ENCODE measurements at regions not wholly inside any gene's neighbourhood (a gene's known extent, or its start where the extent isn't known, plus 50 kb on each side); places are given as distances from the start of the nearest gene placed in this dataset.

DNA sequence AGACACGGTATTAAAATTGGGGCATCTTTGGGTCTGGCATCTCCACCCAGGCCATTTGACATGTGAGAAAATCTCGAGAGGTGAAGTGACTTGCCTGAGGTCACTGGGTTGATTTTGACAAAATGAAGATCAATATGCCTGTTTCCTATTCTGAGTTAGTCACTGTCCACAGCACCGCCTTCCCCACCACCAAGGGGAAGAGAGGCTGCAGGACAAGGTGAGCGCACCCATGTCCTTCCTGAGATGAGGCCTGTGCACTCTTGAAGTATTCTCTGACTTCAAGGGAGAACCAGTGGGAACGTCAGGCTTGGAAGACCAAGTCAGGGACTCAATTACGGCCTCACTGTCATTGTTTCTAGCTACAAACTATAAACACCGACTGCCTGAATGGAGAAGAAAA lies 49.9 kb upstream of the WSB1 start:
- TF ChIP-seq IRF2 (CRISPR knock-in tag; IDR thresholded peaks at IDR 0.05) (no peak), MYBL2 (IDR thresholded peaks at IDR 0.05; ENCODE audit: low read depth) (no peak), MYBL2 (CRISPR knock-in tag; IDR thresholded peaks at IDR 0.05; ENCODE audit: borderline replicate concordance) (no peak)

All from K562 (cell line).